ENCODE measurements at regions not wholly inside any gene's neighbourhood (a gene's known extent, or its start where the extent isn't known, plus 50 kb on each side); places are given as distances from the start of the nearest gene placed in this dataset.

DNA sequence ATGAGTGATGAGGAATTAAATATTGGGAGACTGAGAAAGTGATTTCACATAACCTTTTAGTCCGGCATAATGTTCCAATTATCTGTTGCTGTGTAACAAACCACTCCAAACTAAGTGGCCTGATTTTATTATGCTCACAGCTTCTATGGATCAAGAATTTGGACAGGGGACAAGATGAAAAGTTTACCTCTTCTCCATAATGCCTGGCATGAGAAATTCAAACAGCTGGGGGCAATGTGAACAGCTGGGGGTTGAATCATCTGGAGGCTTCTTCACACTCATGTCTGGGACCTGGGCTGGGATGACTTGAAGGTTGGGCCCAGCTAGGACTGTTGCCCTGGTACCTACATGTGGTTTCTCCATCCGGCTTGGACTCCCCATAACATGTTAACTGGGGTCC, 99.4 kb upstream of the DRD2 start:
- DNase-seq (ENCODE audit: low spot score) (no peak), ATAC-seq (no peak)
- Mint-ChIP-seq H3K36me3 (no peaks in the 10 kb centered on the region), H3K27me3 (ENCODE audit: low read depth) (no peaks in the 10 kb centered on the region), H3K27ac (no peak overlapping the region), H3K9me3 (no peaks in the 10 kb centered on the region), H3K4me3 (no peak overlapping the region), H3K4me1 (peaks cover 33% of the 10 kb centered on the region)
- TF ChIP-seq ZNF263 (CRISPR knock-in tag; IDR thresholded peaks at IDR 0.05; ENCODE audit: low read depth): no peak
- TF ChIP-seq NR3C1 (CRISPR knock-in tag; conservative IDR thresholded peaks at IDR 0.05; ENCODE audit: low read depth): no peak
- TF ChIP-seq, protein P1, sequence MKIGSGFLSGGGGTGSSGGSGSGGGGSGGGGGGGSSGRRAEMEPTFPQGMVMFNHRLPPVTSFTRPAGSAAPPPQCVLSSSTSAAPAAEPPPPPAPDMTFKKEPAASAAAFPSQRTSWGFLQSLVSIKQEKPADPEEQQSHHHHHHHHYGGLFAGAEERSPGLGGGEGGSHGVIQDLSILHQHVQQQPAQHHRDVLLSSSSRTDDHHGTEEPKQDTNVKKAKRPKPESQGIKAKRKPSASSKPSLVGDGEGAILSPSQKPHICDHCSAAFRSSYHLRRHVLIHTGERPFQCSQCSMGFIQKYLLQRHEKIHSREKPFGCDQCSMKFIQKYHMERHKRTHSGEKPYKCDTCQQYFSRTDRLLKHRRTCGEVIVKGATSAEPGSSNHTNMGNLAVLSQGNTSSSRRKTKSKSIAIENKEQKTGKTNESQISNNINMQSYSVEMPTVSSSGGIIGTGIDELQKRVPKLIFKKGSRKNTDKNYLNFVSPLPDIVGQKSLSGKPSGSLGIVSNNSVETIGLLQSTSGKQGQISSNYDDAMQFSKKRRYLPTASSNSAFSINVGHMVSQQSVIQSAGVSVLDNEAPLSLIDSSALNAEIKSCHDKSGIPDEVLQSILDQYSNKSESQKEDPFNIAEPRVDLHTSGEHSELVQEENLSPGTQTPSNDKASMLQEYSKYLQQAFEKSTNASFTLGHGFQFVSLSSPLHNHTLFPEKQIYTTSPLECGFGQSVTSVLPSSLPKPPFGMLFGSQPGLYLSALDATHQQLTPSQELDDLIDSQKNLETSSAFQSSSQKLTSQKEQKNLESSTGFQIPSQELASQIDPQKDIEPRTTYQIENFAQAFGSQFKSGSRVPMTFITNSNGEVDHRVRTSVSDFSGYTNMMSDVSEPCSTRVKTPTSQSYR (CRISPR knock-in tag; IDR thresholded peaks at IDR 0.05): no peak
- TF ChIP-seq JUN (CRISPR knock-in tag; IDR thresholded peaks at IDR 0.05): no peak
- TF ChIP-seq, protein P2, sequence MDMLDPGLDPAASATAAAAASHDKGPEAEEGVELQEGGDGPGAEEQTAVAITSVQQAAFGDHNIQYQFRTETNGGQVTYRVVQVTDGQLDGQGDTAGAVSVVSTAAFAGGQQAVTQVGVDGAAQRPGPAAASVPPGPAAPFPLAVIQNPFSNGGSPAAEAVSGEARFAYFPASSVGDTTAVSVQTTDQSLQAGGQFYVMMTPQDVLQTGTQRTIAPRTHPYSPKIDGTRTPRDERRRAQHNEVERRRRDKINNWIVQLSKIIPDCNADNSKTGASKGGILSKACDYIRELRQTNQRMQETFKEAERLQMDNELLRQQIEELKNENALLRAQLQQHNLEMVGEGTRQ (CRISPR knock-in tag; IDR thresholded peaks at IDR 0.05): no peak
- CTCF ChIA-PET: no interaction called here
- POLR2A ChIA-PET: no interaction called here

DNA sequence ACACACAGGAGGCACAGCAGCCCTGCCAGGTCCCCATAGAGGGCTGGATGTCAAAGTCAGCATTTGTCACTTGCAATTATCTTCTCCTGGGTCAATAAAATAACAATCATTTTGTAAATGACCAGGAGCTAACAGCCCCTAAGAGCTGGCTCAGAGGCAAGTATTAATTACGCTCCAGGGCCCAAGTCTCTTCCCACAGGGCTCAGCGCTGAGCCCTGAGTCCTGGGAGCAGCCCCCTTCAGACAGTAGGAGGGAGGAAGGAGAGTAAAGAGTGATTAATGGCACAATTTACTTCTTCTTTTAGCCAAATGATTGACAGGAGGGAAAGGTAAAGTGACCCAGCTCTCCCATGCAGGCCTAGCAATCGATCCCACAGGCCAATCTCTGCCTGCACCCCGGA, 99.0 kb upstream of the DRD2 start:
- ChIA-PET CTCF (no interaction called here), POLR2A (no interaction called here)
- ATAC-seq (no peak), DNase-seq (ENCODE audit: low spot score) (no peak)
- H3K27me3 Mint-ChIP-seq (ENCODE audit: low read depth): no peaks in the 10 kb centered on the region
- TF ChIP-seq, protein P3, sequence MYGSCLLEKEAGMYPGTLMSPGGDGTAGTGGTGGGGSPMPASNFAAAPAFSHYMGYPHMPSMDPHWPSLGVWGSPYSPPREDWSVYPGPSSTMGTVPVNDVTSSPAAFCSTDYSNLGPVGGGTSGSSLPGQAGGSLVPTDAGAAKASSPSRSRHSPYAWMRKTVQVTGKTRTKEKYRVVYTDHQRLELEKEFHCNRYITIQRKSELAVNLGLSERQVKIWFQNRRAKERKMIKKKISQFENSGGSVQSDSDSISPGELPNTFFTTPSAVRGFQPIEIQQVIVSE (CRISPR knock-in tag; IDR thresholded peaks at IDR 0.05; ENCODE audit: borderline replicate concordance): no peak
- TF ChIP-seq ZNF232 (CRISPR knock-in tag; IDR thresholded peaks at IDR 0.05): no peak
- TF ChIP-seq ZNF138 (CRISPR knock-in tag; conservative IDR thresholded peaks at IDR 0.05): no peak
- H3K4me1 Mint-ChIP-seq: peaks cover 29% of the 10 kb centered on the region
- H3K36me3 Mint-ChIP-seq: no peaks in the 10 kb centered on the region
- no peak overlapping the region for H3K4me3 Mint-ChIP-seq
- H3K9me3 Mint-ChIP-seq: no peaks in the 10 kb centered on the region
- no peak overlapping the region for H3K27ac Mint-ChIP-seq

DNA sequence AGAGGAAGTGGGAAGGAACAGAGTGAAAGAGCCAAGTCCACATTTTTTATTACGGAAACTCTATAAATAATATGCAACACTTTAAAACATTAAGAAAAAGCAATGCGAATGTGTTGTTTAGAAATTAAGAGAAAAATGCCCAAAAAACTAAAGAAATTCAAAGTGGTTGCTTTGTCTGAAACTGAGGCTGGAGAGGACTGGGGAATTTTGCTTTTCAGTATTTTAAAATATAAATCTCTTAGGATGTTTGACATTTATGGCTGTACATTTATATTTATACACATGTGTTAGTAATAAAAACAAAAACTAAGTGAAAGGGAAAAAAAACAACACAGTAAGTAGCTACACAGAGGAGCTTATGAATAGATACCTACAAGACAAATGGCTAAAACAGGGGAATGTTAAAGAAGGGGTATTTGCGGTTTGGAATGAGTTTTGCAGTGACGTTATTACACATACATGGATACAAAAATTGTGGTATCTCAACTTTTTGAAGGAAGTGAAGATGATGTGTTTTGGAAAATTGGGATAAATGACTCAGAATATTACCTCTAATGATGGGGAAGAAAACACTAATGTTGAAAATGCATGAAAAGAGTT, 97.0 kb upstream of the DRD2 start:
- H3K4me1 Mint-ChIP-seq: peaks cover 19% of the 10 kb centered on the region
- no peaks in the 10 kb centered on the region for H3K36me3 Mint-ChIP-seq
- no peaks in the 10 kb centered on the region for H3K9me3 Mint-ChIP-seq
- H3K27ac Mint-ChIP-seq: no peak overlapping the region
- CTCF ChIA-PET: interaction anchor here (1.3 to 1.8 kb wide), 2 partner anchors 18 to 158 kb away, joined by 3 to 7 read pairs; no protein-coding TSS in a partner anchor
- no peak overlapping the region for H3K4me3 Mint-ChIP-seq
- POLR2A ChIA-PET: interaction anchor here (1.4 kb wide), 1 partner anchor 20 kb away, joined by 3 read pairs; no protein-coding TSS in a partner anchor
- ATAC-seq (no peak), DNase-seq (ENCODE audit: low spot score) (no peak)
- no peaks in the 10 kb centered on the region for H3K27me3 Mint-ChIP-seq (ENCODE audit: low read depth)
- TF ChIP-seq ZBTB21 (CRISPR knock-in tag; IDR thresholded peaks at IDR 0.05; ENCODE audit: borderline replicate concordance) (no peak), NR1H2 (CRISPR knock-in tag; IDR thresholded peaks at IDR 0.05) (no peak), NR2C2 (CRISPR knock-in tag; IDR thresholded peaks at IDR 0.05) (no peak), ELF4 (CRISPR knock-in tag; IDR thresholded peaks at IDR 0.05; ENCODE audit: low read depth) (no peak), ATF1 (CRISPR knock-in tag; IDR thresholded peaks at IDR 0.05) (no peak), SP1 (CRISPR knock-in tag; conservative IDR thresholded peaks at IDR 0.05) (no peak), ZNF423 (CRISPR knock-in tag; IDR thresholded peaks at IDR 0.05) (no peak), CREM (CRISPR knock-in tag; IDR thresholded peaks at IDR 0.05) (no peak), ZNF671 (CRISPR knock-in tag; IDR thresholded peaks at IDR 0.05) (no peak), RELA (CRISPR knock-in tag; IDR thresholded peaks at IDR 0.05; ENCODE audit: borderline replicate concordance) (no peak), FOXK1 (CRISPR knock-in tag; IDR thresholded peaks at IDR 0.05) (no peak)
- TF ChIP-seq, protein P4, sequence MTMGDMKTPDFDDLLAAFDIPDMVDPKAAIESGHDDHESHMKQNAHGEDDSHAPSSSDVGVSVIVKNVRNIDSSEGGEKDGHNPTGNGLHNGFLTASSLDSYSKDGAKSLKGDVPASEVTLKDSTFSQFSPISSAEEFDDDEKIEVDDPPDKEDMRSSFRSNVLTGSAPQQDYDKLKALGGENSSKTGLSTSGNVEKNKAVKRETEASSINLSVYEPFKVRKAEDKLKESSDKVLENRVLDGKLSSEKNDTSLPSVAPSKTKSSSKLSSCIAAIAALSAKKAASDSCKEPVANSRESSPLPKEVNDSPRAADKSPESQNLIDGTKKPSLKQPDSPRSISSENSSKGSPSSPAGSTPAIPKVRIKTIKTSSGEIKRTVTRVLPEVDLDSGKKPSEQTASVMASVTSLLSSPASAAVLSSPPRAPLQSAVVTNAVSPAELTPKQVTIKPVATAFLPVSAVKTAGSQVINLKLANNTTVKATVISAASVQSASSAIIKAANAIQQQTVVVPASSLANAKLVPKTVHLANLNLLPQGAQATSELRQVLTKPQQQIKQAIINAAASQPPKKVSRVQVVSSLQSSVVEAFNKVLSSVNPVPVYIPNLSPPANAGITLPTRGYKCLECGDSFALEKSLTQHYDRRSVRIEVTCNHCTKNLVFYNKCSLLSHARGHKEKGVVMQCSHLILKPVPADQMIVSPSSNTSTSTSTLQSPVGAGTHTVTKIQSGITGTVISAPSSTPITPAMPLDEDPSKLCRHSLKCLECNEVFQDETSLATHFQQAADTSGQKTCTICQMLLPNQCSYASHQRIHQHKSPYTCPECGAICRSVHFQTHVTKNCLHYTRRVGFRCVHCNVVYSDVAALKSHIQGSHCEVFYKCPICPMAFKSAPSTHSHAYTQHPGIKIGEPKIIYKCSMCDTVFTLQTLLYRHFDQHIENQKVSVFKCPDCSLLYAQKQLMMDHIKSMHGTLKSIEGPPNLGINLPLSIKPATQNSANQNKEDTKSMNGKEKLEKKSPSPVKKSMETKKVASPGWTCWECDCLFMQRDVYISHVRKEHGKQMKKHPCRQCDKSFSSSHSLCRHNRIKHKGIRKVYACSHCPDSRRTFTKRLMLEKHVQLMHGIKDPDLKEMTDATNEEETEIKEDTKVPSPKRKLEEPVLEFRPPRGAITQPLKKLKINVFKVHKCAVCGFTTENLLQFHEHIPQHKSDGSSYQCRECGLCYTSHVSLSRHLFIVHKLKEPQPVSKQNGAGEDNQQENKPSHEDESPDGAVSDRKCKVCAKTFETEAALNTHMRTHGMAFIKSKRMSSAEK (CRISPR knock-in tag; IDR thresholded peaks at IDR 0.05; ENCODE audit: borderline replicate concordance): no peak
- TF ChIP-seq, protein P5, sequence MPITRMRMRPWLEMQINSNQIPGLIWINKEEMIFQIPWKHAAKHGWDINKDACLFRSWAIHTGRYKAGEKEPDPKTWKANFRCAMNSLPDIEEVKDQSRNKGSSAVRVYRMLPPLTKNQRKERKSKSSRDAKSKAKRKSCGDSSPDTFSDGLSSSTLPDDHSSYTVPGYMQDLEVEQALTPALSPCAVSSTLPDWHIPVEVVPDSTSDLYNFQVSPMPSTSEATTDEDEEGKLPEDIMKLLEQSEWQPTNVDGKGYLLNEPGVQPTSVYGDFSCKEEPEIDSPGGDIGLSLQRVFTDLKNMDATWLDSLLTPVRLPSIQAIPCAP (CRISPR knock-in tag; IDR thresholded peaks at IDR 0.05): no peak
- TF ChIP-seq, protein P6, sequence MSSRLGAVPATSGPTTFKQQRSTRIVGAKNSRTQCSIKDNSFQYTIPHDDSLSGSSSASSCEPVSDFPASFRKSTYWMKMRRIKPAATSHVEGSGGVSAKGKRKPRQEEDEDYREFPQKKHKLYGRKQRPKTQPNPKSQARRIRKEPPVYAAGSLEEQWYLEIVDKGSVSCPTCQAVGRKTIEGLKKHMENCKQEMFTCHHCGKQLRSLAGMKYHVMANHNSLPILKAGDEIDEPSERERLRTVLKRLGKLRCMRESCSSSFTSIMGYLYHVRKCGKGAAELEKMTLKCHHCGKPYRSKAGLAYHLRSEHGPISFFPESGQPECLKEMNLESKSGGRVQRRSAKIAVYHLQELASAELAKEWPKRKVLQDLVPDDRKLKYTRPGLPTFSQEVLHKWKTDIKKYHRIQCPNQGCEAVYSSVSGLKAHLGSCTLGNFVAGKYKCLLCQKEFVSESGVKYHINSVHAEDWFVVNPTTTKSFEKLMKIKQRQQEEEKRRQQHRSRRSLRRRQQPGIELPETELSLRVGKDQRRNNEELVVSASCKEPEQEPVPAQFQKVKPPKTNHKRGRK (CRISPR knock-in tag; IDR thresholded peaks at IDR 0.05; ENCODE audit: borderline replicate concordance): no peak
